Central memory CD8-positive, alpha-beta T cell (primary cell): ENCODE measurements at regions not wholly inside any gene's neighbourhood (a gene's known extent, or its start where the extent isn't known, plus 50 kb on each side); places are given as distances from the start of the nearest gene placed in this dataset.
"Not testable (repeated sequence)": the region's sequence is repeated elsewhere in the genome, so short reads cannot be mapped to it uniquely, and the experiment has no call there.

Experiments used
- ATAC-seq: fragments of 150-1000 bp; cut with Tn5 transposase; replicated peaks from 2 replicates; pipeline ENCODE4 v1.10.0; 2022; ENCODE audit warnings: mild to moderate bottlenecking, moderate FRiP score, moderate number of reproducible peaks; ENCODE audit not compliant: poor library complexity, severe bottlenecking; ENCODE audit errors: extremely low read depth
- DNase-seq, 2 donors: peaks; one replicate each; pipeline ENCODE4 v3.0.0; 2021; ENCODE audit warnings: low spot score in 2 of 2
- H3K27ac Mint-ChIP-seq: one replicate; pipeline ENCODE4 v1.8.0; 2022; ENCODE audit warnings: low read depth, mild to moderate bottlenecking, moderate library complexity, mixed read lengths
- H3K27me3 Mint-ChIP-seq: one replicate; pipeline ENCODE4 v1.8.0; 2022; ENCODE audit warnings: mixed read lengths
- H3K36me3 Mint-ChIP-seq: one replicate; pipeline ENCODE4 v1.8.0; 2022; ENCODE audit warnings: mild to moderate bottlenecking, moderate library complexity, mixed read lengths; ENCODE audit not compliant: insufficient read depth
- H3K4me1 Mint-ChIP-seq: one replicate; pipeline ENCODE4 v1.8.0; 2022; ENCODE audit warnings: mixed read lengths
- H3K4me3 Mint-ChIP-seq: one replicate; pipeline ENCODE4 v1.8.0; 2022; ENCODE audit warnings: mild to moderate bottlenecking, moderate library complexity, mixed read lengths
- H3K9me3 Mint-ChIP-seq: one replicate; pipeline ENCODE4 v1.8.0; 2022; ENCODE audit warnings: mixed read lengths

DNA sequence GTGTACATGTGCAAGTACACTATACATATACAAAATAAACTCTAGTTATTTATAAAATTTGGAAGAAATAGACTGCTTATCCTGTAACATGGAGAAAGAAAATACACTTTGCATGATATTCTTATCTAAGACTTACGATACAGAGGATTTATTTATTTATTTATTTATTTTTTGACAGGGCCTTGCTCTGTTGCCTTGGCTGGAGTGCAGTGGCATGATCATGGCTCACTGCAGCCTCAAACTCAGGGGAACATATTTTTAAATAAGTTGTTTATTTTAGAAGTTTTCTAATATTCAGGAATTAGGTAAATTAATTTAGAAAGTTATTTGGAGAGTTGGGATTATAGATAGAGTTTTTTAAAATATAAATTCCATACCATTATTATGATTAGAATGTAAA, 116.7 kb downstream of the GPR85 start:
- ATAC-seq (no peak), DNase-seq (no peak)
- no peaks in the 10 kb centered on the region for H3K9me3 Mint-ChIP-seq
- H3K27ac Mint-ChIP-seq, result no peak overlapping the region
- H3K36me3 Mint-ChIP-seq, result no peaks in the 10 kb centered on the region
- no peaks in the 10 kb centered on the region for H3K4me1 Mint-ChIP-seq
- H3K4me3 Mint-ChIP-seq, result no peak overlapping the region
- peaks cover 37% of the 10 kb centered on the region for H3K27me3 Mint-ChIP-seq

DNA sequence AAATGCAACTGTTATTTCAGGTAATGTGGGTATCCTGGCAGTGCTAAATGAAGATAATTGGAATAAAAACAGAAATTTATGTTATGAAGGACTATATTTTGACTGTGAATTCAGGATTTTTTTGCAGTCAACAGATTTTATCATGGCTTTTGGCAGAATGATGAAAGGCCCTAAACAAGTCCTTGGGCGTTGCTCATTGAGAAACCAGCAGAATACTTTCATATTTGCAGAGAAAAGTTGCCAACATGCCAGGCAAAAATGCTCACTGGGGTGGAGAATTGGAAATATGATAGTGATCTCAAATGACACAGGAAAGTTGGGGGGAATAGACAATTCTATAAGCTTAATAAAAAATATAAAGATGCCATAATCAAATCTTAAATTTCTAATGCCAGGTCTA, 121.1 kb downstream of the GPR85 start:
- no peak overlapping the region for H3K4me3 Mint-ChIP-seq
- peaks cover 38% of the 10 kb centered on the region for H3K27me3 Mint-ChIP-seq
- DNase-seq (no peak), ATAC-seq (no peak)
- H3K36me3 Mint-ChIP-seq, result no peaks in the 10 kb centered on the region
- H3K4me1 Mint-ChIP-seq, result no peaks in the 10 kb centered on the region
- no peak overlapping the region for H3K27ac Mint-ChIP-seq
- H3K9me3 Mint-ChIP-seq, result no peaks in the 10 kb centered on the region

DNA sequence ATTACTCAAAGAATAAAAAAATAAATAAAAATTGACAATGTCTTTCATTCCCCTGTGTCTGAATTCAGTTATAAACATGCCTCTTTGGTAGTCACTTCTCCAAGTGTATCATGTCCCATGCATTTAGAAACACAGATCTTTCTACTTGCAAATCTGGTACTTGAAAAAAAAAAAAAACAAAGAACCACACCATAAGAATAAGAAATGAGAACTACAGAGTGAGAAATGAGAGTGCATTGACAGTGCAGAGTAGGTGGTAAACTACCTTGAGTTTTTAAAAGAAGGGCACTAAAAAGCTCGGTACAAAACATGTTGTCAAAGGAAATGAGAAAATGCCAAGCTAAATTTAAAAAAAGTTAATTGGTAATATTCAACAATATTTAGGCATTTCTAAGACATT, 123.0 kb downstream of the GPR85 start:
- no peak for ATAC-seq

DNA sequence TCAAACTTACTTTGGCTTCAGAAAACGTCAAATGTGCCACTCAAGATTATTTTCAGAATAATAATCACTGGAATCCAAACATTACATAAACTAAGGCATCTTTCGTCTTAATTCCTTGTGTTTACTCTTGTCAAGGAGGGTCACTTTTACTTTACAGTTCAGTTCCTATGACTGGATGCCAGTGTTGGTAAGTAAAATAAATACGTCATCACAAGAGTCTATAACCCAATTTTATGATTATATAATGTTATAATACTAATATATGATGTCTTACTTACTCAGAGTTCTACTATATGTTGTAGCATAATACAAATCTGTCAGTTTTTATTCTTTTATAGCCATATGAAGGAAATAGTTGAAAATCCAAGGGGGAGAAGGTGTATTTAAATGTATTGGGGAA, 123.8 kb downstream of the GPR85 start:
- H3K27me3 Mint-ChIP-seq, result peaks cover 55% of the 10 kb centered on the region
- ATAC-seq (no peak), DNase-seq (no peak)
- H3K9me3 Mint-ChIP-seq, result no peaks in the 10 kb centered on the region
- H3K36me3 Mint-ChIP-seq, result no peaks in the 10 kb centered on the region
- no peaks in the 10 kb centered on the region for H3K4me1 Mint-ChIP-seq
- no peak overlapping the region for H3K4me3 Mint-ChIP-seq
- H3K27ac Mint-ChIP-seq, result no peak overlapping the region

More for the DNA sequence above, 123.0 kb downstream of the GPR85 start:
- DNase-seq, result no peak
- H3K4me1 Mint-ChIP-seq, result no peaks in the 10 kb centered on the region
- H3K9me3 Mint-ChIP-seq, result no peaks in the 10 kb centered on the region
- H3K4me3 Mint-ChIP-seq, result no peak overlapping the region
- no peaks in the 10 kb centered on the region for H3K36me3 Mint-ChIP-seq
- peaks cover 47% of the 10 kb centered on the region for H3K27me3 Mint-ChIP-seq
- H3K27ac Mint-ChIP-seq, result no peak overlapping the region

DNA sequence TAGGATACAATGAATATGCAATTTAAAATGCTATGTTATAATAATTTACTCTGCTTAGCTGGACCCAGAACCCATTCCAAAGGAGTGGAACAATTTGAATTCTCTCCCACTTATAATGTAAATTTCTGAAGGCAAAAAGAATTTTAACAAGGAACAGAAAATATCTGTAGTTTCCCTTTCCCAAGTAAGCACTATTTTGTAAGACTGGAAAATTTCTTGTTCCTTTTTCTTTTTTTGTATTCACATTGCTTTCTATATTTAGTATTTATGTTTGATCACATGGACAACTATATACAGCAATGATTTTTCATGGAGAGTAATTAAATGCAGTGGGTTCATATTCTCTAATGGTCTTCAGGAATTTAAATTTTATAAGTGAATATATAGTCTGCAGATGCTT, 127.4 kb downstream of the GPR85 start:
- DNase-seq, result no peak
- Mint-ChIP-seq H3K4me1 (no peaks in the 10 kb centered on the region), H3K27me3 (peaks cover 82% of the 10 kb centered on the region), H3K9me3 (no peaks in the 10 kb centered on the region), H3K4me3 (no peak overlapping the region), H3K36me3 (no peaks in the 10 kb centered on the region), H3K27ac (no peak overlapping the region)
- no peak for ATAC-seq

- H3K4me1 Mint-ChIP-seq, result no peaks in the 10 kb centered on the region
These were observed 127.9 kb downstream of the GPR85 start for GRCh38 chr7:112958775-112959174.

GRCh38 chr7:112957901-112958300, 128.7 kb downstream of the GPR85 start:
- no peak overlapping the region for H3K4me3 Mint-ChIP-seq
- H3K9me3 Mint-ChIP-seq, result no peaks in the 10 kb centered on the region
- DNase-seq (no peak), ATAC-seq (no peak)
- no peaks in the 10 kb centered on the region for H3K36me3 Mint-ChIP-seq
- no peak overlapping the region for H3K27ac Mint-ChIP-seq
- peaks cover 74% of the 10 kb centered on the region for H3K27me3 Mint-ChIP-seq
- H3K4me1 Mint-ChIP-seq, result no peaks in the 10 kb centered on the region

More at GRCh38 chr7:112958775-112959174, 127.9 kb downstream of the GPR85 start:
- ATAC-seq (no peak), DNase-seq (no peak)
- H3K36me3 Mint-ChIP-seq, result no peaks in the 10 kb centered on the region
- no peak overlapping the region for H3K27ac Mint-ChIP-seq
- H3K4me3 Mint-ChIP-seq, result no peak overlapping the region
- H3K27me3 Mint-ChIP-seq, result peaks cover 82% of the 10 kb centered on the region
- H3K9me3 Mint-ChIP-seq, result no peaks in the 10 kb centered on the region

DNA sequence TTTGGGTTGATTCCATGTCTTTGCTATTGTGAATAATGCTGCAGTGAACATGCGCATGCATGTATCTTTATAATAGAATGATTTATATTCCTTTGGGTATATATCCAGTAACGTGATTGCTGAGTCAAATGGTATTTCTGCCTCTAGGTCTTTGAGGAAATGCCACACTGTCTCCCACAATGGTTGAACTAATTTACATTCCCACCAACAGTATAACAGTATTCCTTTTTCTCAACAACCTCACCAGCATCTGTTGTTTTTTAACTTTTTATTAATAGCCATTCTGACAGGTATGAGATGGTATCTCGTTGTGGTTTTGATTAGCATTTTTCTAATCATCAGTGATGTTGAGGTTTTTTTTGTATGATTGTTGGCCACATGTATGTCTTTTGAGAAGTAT, 133.6 kb downstream of the GPR85 start:
- H3K27ac Mint-ChIP-seq, H3K9me3 Mint-ChIP-seq, ATAC-seq, DNase-seq, H3K4me1 Mint-ChIP-seq, H3K4me3 Mint-ChIP-seq, H3K36me3 Mint-ChIP-seq: not testable (repeated sequence)
- peaks cover 74% of the 10 kb centered on the region for H3K27me3 Mint-ChIP-seq

DNA sequence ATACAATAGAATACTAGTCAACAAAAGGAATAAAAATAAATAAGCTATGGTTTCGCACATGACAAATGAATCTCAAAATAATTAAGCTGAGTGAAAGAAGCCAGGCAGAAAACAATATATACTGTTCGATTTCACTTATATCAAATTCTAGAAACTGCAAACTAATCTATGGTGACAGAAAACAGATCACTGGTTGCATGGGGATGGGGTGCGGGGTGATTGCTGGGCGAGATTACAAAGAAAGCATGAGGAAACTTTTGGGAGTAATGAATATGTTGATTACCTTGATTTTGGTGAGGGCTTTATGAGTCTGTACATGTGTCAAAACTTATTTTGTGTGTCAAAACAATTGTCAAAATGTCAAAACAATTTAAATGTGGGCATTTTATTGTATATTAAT, 135.6 kb downstream of the GPR85 start:
- Mint-ChIP-seq H3K4me3 (no peak overlapping the region), H3K36me3 (no peaks in the 10 kb centered on the region), H3K27ac (no peak overlapping the region), H3K9me3 (no peaks in the 10 kb centered on the region), H3K4me1 (no peaks in the 10 kb centered on the region), H3K27me3 (peaks cover 74% of the 10 kb centered on the region)
- ATAC-seq, result no peak
- DNase-seq, result no peak

GRCh38 chr7:112949682-112950081, 136.9 kb downstream of the GPR85 start:
- H3K27me3 Mint-ChIP-seq, result peaks cover 73% of the 10 kb centered on the region
- H3K36me3 Mint-ChIP-seq, H3K27ac Mint-ChIP-seq: not testable (repeated sequence)

GRCh38 chr7:112946350-112946749, 140.3 kb downstream of the GPR85 start:
- Mint-ChIP-seq H3K27ac (no peak overlapping the region), H3K4me3 (no peak overlapping the region), H3K36me3 (no peaks in the 10 kb centered on the region), H3K4me1 (no peaks in the 10 kb centered on the region), H3K9me3 (no peaks in the 10 kb centered on the region), H3K27me3 (peaks cover 64% of the 10 kb centered on the region)
- no peak for ATAC-seq
- no peak for DNase-seq

More at GRCh38 chr7:112949682-112950081, 136.9 kb downstream of the GPR85 start:
- H3K4me3 Mint-ChIP-seq, H3K9me3 Mint-ChIP-seq, DNase-seq, ATAC-seq, H3K4me1 Mint-ChIP-seq: not testable (repeated sequence)

DNA sequence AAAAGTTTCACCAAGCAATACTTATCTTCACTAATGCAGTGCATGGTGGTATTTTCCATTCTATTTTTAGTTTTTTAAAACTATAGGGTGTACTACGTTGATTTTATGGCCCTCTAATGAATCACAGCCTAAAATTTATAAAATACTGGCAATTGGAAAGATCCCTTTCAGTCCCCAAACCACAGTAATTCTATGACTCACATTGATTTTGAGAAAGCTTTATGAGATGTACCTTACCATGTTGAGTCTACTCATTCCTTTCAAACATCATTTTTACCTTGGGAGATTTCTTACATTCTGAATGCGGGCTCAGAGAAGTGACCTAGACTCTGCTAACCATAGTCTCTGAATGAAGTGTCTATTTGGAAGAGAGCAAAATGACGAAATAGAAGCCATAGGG, 141.6 kb downstream of the GPR85 start:
- H3K4me1 Mint-ChIP-seq, result peaks cover 11% of the 10 kb centered on the region
- no peak overlapping the region for H3K27ac Mint-ChIP-seq
- ATAC-seq, result no peak
- H3K27me3 Mint-ChIP-seq, result peaks cover 52% of the 10 kb centered on the region
- DNase-seq, result no peak
- H3K4me3 Mint-ChIP-seq, result no peak overlapping the region
- peaks cover 3% of the 10 kb centered on the region for H3K36me3 Mint-ChIP-seq
- no peaks in the 10 kb centered on the region for H3K9me3 Mint-ChIP-seq

DNA sequence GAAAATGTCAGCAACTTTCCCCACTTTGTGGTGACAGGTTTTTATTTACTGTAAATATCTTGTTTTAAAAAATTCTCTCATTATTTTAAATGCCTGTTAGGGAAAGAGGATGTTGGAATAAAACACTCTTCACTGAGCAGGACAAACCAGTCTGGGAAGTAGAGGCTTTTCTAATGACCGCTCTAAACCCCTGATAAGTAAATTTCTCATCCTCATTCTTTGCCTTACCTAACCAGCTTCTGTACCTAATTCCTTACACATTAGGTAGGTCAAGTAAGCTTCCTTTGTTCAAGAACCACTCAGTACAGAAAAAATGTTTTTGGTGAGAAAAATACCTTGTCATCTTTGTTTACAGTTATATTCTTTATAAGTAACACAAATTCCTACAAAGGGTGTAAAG, 143.6 kb downstream of the GPR85 start:
- Mint-ChIP-seq H3K9me3 (no peaks in the 10 kb centered on the region), H3K4me1 (peaks cover 20% of the 10 kb centered on the region), H3K27me3 (peaks cover 32% of the 10 kb centered on the region), H3K36me3 (peaks cover 9% of the 10 kb centered on the region), H3K27ac (no peak overlapping the region), H3K4me3 (no peak overlapping the region)
- DNase-seq (no peak), ATAC-seq (no peak)

DNA sequence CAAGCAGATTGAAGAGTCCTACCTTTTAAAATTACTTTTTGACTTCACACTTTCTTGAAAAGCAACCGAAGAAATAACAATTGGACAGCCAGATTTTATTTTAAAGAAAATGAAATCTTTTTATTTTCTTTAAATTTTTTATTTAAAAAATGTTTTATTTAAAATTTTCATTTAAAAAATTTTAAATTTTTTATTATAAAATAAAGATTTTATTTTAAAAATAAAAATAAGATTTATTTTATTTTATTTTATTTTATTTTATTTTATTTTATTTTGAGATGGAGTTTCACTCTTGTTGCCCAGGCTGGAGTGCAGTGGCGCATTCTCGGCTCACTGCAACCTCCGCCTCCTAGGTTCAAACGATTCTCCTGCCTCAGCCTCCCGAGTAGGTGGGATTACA, 144.5 kb downstream of the GPR85 start:
- H3K4me3 Mint-ChIP-seq, ATAC-seq, H3K9me3 Mint-ChIP-seq, H3K27ac Mint-ChIP-seq, DNase-seq, H3K36me3 Mint-ChIP-seq: not testable (repeated sequence)
- H3K27me3 Mint-ChIP-seq, result peaks cover 23% of the 10 kb centered on the region
- peaks cover 20% of the 10 kb centered on the region for H3K4me1 Mint-ChIP-seq
